Coronary artery (tissue), 2 donors: ENCODE measurements at regions not wholly inside any gene's neighbourhood (a gene's known extent, or its start where the extent isn't known, plus 50 kb on each side); places are given as distances from the start of the nearest gene placed in this dataset.

Experiments used
- DNase-seq: peaks from one replicate; pipeline ENCODE4 v3.0.0-alpha.2; 2017; ENCODE audit warnings: low spot score
- H3K27ac ChIP-seq, 2 donors: fragments of 200-600 bp; sonication (generic); one replicate each; pipeline ENCODE4 v1.5.1; 2016 to 2019
- H3K4me3 ChIP-seq: fragments of 200-600 bp; sonication (generic); 2 replicates; pipeline ENCODE4 v1.5.1; 2016; ENCODE audit warnings: mild to moderate bottlenecking, moderate library complexity
- TF ChIP-seq, protein P1 (sequence below): fragments of 200-600 bp; sonication (generic); IDR thresholded peaks from one replicate; pipeline ENCODE4 v1.5.1; 2019; ENCODE audit warnings: antibody characterized with exemption

GRCh38 chr2:378364-378763 is 90.5 kb upstream of the ALKAL2 start:
- DNase-seq, result no peak
- H3K4me3 ChIP-seq, result no peak overlapping the region
- TF ChIP-seq, protein P1, sequence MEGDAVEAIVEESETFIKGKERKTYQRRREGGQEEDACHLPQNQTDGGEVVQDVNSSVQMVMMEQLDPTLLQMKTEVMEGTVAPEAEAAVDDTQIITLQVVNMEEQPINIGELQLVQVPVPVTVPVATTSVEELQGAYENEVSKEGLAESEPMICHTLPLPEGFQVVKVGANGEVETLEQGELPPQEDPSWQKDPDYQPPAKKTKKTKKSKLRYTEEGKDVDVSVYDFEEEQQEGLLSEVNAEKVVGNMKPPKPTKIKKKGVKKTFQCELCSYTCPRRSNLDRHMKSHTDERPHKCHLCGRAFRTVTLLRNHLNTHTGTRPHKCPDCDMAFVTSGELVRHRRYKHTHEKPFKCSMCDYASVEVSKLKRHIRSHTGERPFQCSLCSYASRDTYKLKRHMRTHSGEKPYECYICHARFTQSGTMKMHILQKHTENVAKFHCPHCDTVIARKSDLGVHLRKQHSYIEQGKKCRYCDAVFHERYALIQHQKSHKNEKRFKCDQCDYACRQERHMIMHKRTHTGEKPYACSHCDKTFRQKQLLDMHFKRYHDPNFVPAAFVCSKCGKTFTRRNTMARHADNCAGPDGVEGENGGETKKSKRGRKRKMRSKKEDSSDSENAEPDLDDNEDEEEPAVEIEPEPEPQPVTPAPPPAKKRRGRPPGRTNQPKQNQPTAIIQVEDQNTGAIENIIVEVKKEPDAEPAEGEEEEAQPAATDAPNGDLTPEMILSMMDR, result no peak

GRCh38 chr2:377414-377813 is 89.5 kb upstream of the ALKAL2 start:
- TF ChIP-seq, protein P1, result no peak
- DNase-seq, result no peak
- Histone ChIP-seq H3K27ac (no peak overlapping the region), H3K4me3 (no peak overlapping the region)

More at GRCh38 chr2:378364-378763, 90.5 kb upstream of the ALKAL2 start:
- no peak overlapping the region for H3K27ac ChIP-seq

DNA sequence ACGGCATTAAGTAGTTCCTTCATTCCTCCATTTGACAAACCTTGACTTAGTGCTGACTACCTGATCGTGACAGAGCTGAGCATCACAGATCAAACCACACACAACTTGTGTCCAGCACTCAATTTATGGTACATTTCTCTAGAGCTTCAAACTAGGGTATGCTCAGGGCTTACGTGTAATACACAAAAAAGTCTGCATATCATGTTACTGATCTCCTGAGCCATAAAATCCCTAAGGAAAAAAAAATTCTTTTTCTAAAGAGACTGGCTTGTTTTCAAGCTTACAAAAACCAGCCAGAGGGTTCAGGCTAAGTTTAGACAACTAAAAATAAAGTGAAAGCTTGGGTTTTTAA is 88.0 kb upstream of the ALKAL2 start:
- Histone ChIP-seq H3K4me3 (peak overlapping the region; percentile 49), H3K27ac (peak overlapping the region in 1 of 2 donors; percentile 46)
- TF ChIP-seq, protein P1, result no peak
- DNase-seq, result no peak

DNA sequence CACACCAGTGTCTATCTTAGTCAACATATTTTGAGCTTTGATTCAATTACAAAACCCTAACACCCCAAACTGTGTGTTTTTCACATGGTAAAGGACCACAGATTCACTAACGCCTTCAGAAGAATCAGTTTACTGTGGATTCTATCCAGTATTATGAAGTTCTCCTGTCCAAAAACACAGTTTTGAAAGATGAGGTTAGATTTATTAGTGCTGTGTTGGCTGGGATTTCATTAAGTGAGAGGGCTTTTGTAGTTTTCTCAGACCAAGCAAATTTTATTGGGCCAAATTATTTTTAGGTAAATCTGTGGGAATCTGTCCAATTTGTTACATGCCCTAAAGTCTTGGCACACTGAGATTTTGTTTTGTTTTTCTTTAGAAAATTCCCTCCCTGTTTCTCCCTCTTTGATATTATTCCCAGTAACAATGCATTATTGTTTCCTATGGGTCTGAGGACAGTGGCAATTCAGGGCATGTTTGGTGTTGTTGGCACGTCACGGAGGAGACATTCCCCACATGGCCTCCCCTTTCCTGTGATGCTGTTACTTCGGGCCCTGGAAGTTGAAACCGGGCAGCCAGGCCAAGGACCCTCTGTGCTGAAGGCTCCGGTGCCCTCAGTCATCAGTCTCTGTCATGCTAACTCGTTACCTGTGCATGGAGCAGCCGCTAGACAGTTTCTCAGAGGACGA is 87.5 kb upstream of the ALKAL2 start:
- peak overlapping the region; percentile 49 for H3K4me3 ChIP-seq
- TF ChIP-seq, protein P1, result no peak
- H3K27ac ChIP-seq, result peak overlapping the region in 1 of 2 donors; percentile 46
- no peak for DNase-seq

DNA sequence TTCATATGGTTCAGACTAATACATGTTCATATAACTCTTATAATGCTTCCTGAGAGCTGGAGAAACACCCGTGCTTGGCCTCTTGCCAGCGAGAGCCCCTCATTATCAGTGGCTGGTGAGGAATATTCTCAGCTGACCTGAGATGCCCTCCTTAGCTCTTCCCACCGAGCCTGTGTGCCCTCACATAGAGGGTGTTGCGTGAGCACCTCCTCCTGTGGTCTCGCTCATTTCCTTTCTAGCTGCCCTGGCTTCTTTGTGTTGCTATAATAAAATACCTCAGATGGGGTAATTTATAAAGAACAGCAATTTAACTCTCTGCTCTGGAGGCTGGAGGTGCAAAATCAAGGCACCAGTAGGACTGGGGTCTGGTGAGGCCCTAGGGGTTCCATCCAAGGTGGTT is 80.5 kb upstream of the ALKAL2 start:
- no peak for DNase-seq
- no peak overlapping the region for H3K4me3 ChIP-seq
- no peak overlapping the region for H3K27ac ChIP-seq
- TF ChIP-seq, protein P1, result no peak

DNA sequence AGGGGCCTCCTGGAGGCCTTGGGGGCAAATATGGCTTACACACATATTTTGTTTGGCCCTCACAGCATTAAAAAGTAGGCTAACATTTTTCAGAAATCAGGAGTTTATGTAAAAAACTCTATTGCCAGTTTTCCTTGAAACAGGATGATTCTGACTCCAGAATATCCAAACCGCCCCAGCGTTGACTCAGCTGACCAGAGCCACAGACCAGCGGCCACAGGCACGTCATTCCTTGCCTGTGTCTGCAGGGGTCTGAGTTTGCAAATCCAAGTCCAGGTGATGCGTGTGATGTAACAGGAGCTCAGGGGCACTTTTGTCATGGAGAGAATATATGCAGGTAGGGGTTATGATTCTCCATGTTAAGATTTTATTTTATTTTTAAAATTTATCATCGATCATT is 79.4 kb upstream of the ALKAL2 start:
- TF ChIP-seq, protein P1, result no peak
- H3K4me3 ChIP-seq, result no peak overlapping the region
- DNase-seq, result no peak
- H3K27ac ChIP-seq, result no peak overlapping the region

DNA sequence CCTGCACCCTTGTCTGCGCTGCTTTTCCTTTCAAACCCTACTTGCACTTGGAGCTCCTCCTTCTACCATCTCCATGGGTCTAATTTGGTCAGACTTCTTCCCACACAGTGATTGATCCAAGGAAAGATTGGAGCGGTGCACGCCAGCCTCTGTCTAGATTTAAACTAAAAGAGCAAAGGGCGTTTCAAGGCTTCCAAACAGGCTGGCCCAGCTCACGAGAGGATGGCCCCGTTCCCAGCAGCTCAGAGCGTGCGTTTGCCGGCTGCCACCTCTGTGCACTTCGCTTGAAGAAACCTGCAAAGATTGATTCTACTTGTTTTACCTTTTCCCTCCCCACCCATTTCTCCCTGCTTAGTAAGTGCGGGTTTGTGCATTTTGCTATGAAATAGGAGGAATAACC is 78.8 kb upstream of the ALKAL2 start:
- TF ChIP-seq, protein P1, result no peak

More for the DNA sequence above, 78.8 kb upstream of the ALKAL2 start:
- no peak overlapping the region for H3K27ac ChIP-seq
- DNase-seq, result no peak
- H3K4me3 ChIP-seq, result no peak overlapping the region
